Heart left ventricle (tissue), 16 donors: ENCODE measurements at regions not wholly inside any gene's neighbourhood (a gene's known extent, or its start where the extent isn't known, plus 50 kb on each side); places are given as distances from the start of the nearest gene placed in this dataset.

ENCODE experiments used
- ATAC-seq, 4 donors: fragments of 200-7000 bp; cut with Tn5 transposase; one replicate each; pipeline ENCODE4 v1.9.1; 2020 to 2022; ENCODE audit warnings: moderate library complexity in 4 of 4, mild to moderate bottlenecking in 3 of 4, moderate number of reproducible peaks in 1 of 4
- DNase-seq, 5 donors: peaks; one replicate each; pipeline ENCODE4 v3.0.0-alpha.2; 2020
- H3K27ac ChIP-seq, 12 donors: fragments of 200-600 bp; sonication (generic) in 4 of 12; one replicate each; pipeline versions ENCODE4 v1.5.0 to v1.8.0; 2016 to 2022; ENCODE audit warnings: mild to moderate bottlenecking in 2 of 12
- H3K27me3 ChIP-seq, 9 donors: fragments of 200-600 bp; sonication (generic) in 2 of 9; one replicate each; pipeline versions ENCODE4 v1.5.1 to v1.8.0; 2016 to 2022; ENCODE audit warnings: mild to moderate bottlenecking in 3 of 9
- H3K36me3 ChIP-seq, 9 donors: fragments of 200-600 bp; sonication (generic) in 2 of 9; one replicate each; pipeline versions ENCODE4 v1.5.0 to v1.8.0; 2018 to 2022; ENCODE audit warnings: mild to moderate bottlenecking in 2 of 9
- H3K4me1 ChIP-seq, 12 donors: fragments of 200-600 bp; sonication (generic) in 4 of 12; one replicate each; pipeline versions ENCODE4 v1.5.0 to v1.8.0; 2016 to 2022; ENCODE audit warnings: mild to moderate bottlenecking in 3 of 12
- H3K4me3 ChIP-seq, 12 donors: fragments of 200-600 bp; sonication (generic) in 4 of 12; one replicate each; pipeline versions ENCODE4 v1.5.0 to v1.8.0; 2017 to 2022; ENCODE audit warnings: mild to moderate bottlenecking in 9 of 12, moderate library complexity in 4 of 12
- H3K9me3 ChIP-seq, 12 donors: fragments of 200-600 bp; sonication (generic) in 4 of 12; one replicate each; pipeline versions ENCODE4 v1.5.0 to v1.8.0; 2016 to 2022; ENCODE audit warnings: mild to moderate bottlenecking in 1 of 12
- POLR2A ChIP-seq, 2 donors: fragments of 450-650 bp; IDR thresholded peaks; one replicate each; pipeline ENCODE4 v1.6.1; 2017; ENCODE audit warnings: antibody characterized with exemption in 2 of 2, mild to moderate bottlenecking in 2 of 2, moderate library complexity in 2 of 2
- WGBS, 4 donors: extraction: QIAGEN DNeasy Blood & Tissue Kit in 2 of 4; methylation state at CpG; one replicate each; pipeline versions ENCODE4 v1.1.5 to v1.1.7; 2013 to 2018; 5-methylcytosine and 5-hydroxymethylcytosine counted together
- intact Hi-C, 10 donors: fragments of 100-400 bp; cut with DNase I; formaldehyde crosslinking; loops; one replicate each; pipeline versions ENCODE4 v1.11.1 to v1.14.2; 2022
- TF ChIP-seq, protein P1 (sequence below), 12 donors: fragments of 200-600 bp; sonication (generic) in 4 of 12; IDR thresholded peaks; one replicate each; pipeline versions ENCODE4 v1.5.0 to v1.8.0; 2018 to 2022; ENCODE audit warnings: antibody characterized with exemption in 12 of 12, mild to moderate bottlenecking in 5 of 12
- donor health status: ischemic (EF 13 %, LVEDD 7.1; RV severe dilation, severe dysfunction).
- donor health status: healthy with polysubstance abuse.
- donor health status: DM: no; HTN: yes; CAD: no.
- donor health status: DM: no; HTN: no; CAD: no.
- donor health status: ischemic (EF 25% LVEDD 6.9; RV normal size, moderate dysfunction).
- donor health status: ischemic (EF 25% LVEDD 5.7; RV mildly dilated, moderate dysfunction).
- donor health status: healthy.
- donor health status: DM: yes; HTN: yes; CAD: no.
- donor health status: ischemic (EF 35%, LVEDD 5.7; RV mildly dilated, moderate dysfunction).
- donor health status: nonischemic (EF 11% LVEDD 7.7; RV severe dilation, severe dysfunction).
- donor health status: DM: yes; HTN: yes; CAD: no.
- donor health status: PGD.
- donor health status: ischemic (EF 29% LVEDD 5.4; RV normal size, mild dysfunction).
- donor health status: nonischemic (EF 23%, LVEDD 6.1; RV moderate dilation, normal function).

- peaks cover 0 to 12% (median 0%) of the 10 kb centered on the region in 9 donors for H3K27me3 ChIP-seq
- H3K36me3 ChIP-seq: no peaks in the 10 kb centered on the region
- no peak for DNase-seq
- no peak overlapping the region for H3K4me3 ChIP-seq
- WGBS, 4 donors: 73 to 80% (median 79%) methylated on average over 5 of the region's 5 CpGs
- TF ChIP-seq POLR2A (IDR thresholded peaks at IDR 0.05): no peak
- TF ChIP-seq, protein P1, sequence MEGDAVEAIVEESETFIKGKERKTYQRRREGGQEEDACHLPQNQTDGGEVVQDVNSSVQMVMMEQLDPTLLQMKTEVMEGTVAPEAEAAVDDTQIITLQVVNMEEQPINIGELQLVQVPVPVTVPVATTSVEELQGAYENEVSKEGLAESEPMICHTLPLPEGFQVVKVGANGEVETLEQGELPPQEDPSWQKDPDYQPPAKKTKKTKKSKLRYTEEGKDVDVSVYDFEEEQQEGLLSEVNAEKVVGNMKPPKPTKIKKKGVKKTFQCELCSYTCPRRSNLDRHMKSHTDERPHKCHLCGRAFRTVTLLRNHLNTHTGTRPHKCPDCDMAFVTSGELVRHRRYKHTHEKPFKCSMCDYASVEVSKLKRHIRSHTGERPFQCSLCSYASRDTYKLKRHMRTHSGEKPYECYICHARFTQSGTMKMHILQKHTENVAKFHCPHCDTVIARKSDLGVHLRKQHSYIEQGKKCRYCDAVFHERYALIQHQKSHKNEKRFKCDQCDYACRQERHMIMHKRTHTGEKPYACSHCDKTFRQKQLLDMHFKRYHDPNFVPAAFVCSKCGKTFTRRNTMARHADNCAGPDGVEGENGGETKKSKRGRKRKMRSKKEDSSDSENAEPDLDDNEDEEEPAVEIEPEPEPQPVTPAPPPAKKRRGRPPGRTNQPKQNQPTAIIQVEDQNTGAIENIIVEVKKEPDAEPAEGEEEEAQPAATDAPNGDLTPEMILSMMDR (IDR thresholded peaks at IDR 0.05): no peak
- ATAC-seq: no peak
- H3K27ac ChIP-seq: no peak overlapping the region
- no peaks in the 10 kb centered on the region for H3K4me1 ChIP-seq
- intact Hi-C loops: no loop called here
- H3K9me3 ChIP-seq: no peaks in the 10 kb centered on the region
Observed at GRCh38 chr2:129443235-129443864, 536.1 kb upstream of the RAB6C start.

DNA sequence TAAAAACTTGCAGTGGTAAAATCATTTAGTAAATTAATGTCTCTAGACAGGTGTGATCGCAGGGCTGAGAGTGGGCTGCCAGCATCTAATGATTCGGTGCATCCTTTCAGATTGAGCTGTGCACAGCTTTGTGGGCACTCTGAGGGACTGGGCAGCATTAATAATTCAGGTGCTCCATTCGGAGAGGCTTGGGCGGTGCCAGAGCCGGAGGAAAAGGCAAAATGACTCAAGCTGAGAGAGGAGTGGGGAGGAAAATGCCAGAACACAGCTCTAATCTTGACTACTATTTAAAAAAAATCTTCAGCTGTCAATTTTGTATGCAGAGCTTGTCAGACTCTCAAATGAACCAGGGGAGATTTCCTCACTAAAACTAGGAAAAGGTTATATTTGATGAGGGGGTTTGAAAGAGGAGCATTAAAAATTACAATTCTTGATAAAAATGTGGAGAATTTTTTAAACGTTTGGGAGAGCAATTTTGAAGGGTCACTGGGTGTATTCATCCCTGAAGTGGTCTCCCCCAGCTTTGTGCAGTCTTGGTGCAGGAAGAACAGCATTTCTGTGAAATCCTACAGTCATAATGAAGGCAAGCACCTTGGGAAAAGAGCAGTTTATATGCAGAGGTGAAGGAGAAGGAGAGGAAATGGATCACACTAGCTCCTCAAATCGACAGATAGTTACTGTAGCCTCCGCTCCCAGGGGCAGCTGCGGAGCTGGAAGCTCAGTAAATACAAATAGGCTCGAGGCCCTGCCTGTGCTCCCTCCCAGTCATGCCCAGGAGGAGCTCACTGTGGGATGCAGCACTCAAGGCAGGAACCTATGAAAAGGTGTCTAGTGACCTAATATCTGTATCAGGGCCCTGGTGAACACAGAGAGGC, 535.4 kb upstream of the RAB6C start:
- TF ChIP-seq, protein P1 (IDR thresholded peaks at IDR 0.05): no peak
- TF ChIP-seq POLR2A (IDR thresholded peaks at IDR 0.05): no peak
- no peaks in the 10 kb centered on the region for H3K36me3 ChIP-seq
- ATAC-seq (no peak), DNase-seq (no peak)
- no peaks in the 10 kb centered on the region for H3K9me3 ChIP-seq
- intact Hi-C loops: no loop called here
- H3K4me3 ChIP-seq: no peak overlapping the region
- no peak overlapping the region for H3K27ac ChIP-seq
- H3K27me3 ChIP-seq: peaks cover 0 to 10% (median 0%) of the 10 kb centered on the region in 9 donors
- 54 to 74% (median 65%) methylated on average over 10 of the region's 10 CpGs for WGBS, 4 donors
- no peaks in the 10 kb centered on the region for H3K4me1 ChIP-seq

DNA sequence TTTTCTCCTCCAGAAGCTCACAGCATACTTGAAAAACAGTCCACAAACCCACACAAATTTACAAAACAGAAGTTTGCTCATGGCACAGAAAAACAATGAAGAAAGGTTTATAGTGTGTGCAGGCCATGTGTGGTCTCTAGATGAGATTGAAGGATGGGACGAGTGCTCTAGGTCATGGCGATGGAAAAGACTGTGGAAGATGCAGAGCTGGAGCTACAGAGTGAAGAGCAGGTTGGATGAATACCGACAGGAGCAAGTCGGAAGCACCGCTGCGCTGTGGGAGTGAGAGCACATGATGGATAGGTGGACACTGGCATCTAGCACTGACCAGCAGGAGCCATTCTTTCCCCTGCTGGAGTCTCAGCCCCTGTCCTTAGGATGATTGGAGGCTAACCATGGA, 534.7 kb upstream of the RAB6C start:
- Histone ChIP-seq H3K27ac (no peak overlapping the region), H3K4me3 (no peak overlapping the region), H3K27me3 (peaks cover 0 to 10% (median 0%) of the 10 kb centered on the region in 9 donors), H3K9me3 (no peaks in the 10 kb centered on the region), H3K4me1 (no peaks in the 10 kb centered on the region), H3K36me3 (no peaks in the 10 kb centered on the region)
- intact Hi-C loops: no loop called here
- no peak for ATAC-seq
- DNase-seq: no peak
- TF ChIP-seq POLR2A (IDR thresholded peaks at IDR 0.05): no peak
- TF ChIP-seq, protein P1 (IDR thresholded peaks at IDR 0.05): no peak
- 83 to 90% (median 85%) methylated on average over 6 of the region's 6 CpGs for WGBS, 4 donors

GRCh38 chr2:129456691-129457090, 522.8 kb upstream of the RAB6C start:
- 34 to 51% (median 46%) methylated on average over 3 of the region's 3 CpGs for whole genome bisulfite sequencing, 4 donors
- Histone ChIP-seq H3K4me1 (no peaks in the 10 kb centered on the region), H3K36me3 (no peaks in the 10 kb centered on the region), H3K27ac (no peak overlapping the region), H3K9me3 (no peaks in the 10 kb centered on the region), H3K27me3 (no peaks in the 10 kb centered on the region), H3K4me3 (no peak overlapping the region)
- no peak for ATAC-seq
- no peak for DNase-seq
- TF ChIP-seq POLR2A (IDR thresholded peaks at IDR 0.05): no peak
- TF ChIP-seq, protein P1 (IDR thresholded peaks at IDR 0.05): no peak
- intact Hi-C loops: no loop called here
